GM12874 (cell line): ENCODE measurements at regions not wholly inside any gene's neighbourhood (a gene's known extent, or its start where the extent isn't known, plus 50 kb on each side); places are given as distances from the start of the nearest gene placed in this dataset.

ENCODE experiments used
- TF ChIP-seq, protein P1 (sequence below): IDR thresholded peaks from 2 replicates; pipeline ENCODE4 v1.5.1; 2011; ENCODE audit warnings: low read depth, mild to moderate bottlenecking, control low read depth, low read length, moderate library complexity; ENCODE audit not compliant: insufficient read depth

DNA sequence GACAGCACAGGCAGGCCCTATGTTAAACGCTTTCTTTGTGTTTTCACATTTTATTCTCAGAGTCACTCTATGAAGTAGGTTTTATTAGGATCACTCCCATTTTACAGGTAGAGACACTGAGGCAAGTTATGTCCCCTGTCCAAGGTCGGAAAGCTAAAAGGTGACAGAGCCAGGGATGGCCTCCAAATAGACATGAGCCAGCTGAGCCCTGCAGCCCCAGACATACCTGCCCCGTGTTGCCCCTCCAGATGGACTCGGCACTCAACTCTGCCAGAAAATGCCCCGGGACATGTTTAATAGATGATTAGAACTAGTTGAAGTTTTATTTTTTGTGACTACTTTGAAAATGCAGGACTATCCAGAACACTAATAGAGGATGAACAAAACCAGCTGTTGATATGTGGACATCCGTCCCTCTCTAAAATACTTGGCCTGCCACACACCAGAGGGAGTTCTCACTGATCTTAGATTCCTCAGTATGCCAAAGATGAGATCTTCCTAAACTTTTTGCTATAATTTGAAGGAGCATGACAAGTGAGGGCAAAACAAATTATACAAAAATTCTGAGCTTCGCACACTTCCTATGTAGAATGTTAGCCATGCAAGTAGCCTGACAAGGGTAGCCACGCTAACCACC, 258.6 kb upstream of the ADAMTS16 start:
- TF ChIP-seq, protein P1, sequence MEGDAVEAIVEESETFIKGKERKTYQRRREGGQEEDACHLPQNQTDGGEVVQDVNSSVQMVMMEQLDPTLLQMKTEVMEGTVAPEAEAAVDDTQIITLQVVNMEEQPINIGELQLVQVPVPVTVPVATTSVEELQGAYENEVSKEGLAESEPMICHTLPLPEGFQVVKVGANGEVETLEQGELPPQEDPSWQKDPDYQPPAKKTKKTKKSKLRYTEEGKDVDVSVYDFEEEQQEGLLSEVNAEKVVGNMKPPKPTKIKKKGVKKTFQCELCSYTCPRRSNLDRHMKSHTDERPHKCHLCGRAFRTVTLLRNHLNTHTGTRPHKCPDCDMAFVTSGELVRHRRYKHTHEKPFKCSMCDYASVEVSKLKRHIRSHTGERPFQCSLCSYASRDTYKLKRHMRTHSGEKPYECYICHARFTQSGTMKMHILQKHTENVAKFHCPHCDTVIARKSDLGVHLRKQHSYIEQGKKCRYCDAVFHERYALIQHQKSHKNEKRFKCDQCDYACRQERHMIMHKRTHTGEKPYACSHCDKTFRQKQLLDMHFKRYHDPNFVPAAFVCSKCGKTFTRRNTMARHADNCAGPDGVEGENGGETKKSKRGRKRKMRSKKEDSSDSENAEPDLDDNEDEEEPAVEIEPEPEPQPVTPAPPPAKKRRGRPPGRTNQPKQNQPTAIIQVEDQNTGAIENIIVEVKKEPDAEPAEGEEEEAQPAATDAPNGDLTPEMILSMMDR: no peak

DNA sequence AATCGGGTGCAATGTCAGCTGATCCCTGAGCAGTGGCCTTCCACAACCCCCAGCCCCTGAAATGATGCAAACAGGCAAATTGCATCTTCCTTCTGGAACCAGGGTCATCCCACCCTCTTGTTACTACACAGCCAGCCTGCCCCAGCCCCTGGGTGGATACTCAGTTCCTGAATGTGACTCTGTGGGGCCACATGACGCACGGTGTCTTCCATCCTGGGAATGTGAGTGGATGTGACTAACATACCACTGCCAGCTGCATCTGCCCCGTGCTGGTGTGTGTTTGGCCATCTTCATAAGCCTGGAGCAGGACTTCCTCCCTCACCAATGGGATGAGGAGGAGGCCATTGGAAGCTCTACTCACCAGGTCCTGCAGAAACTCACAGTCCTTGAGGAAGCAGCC, 257.9 kb upstream of the ADAMTS16 start:
- TF ChIP-seq, protein P1: no peak

DNA sequence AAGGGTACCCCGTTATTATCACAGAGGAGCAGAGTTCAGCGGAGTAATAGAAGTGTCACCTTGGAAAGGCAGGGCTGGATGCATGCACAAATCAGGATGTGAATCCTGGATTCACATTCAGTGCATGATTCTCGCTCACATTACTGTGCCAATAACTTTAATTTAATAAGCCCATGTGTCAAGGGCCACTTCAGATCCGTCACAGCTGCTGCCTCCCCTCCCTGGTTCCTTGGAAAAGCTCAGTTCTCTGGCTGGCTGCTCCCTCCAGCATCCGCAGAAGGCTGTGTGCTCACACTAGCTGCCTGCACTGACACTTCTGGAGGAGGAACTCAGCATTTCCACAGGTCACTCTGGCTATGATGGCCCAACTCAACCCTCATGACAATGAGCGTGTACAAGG, 256.8 kb upstream of the ADAMTS16 start:
- TF ChIP-seq, protein P1: no peak

DNA sequence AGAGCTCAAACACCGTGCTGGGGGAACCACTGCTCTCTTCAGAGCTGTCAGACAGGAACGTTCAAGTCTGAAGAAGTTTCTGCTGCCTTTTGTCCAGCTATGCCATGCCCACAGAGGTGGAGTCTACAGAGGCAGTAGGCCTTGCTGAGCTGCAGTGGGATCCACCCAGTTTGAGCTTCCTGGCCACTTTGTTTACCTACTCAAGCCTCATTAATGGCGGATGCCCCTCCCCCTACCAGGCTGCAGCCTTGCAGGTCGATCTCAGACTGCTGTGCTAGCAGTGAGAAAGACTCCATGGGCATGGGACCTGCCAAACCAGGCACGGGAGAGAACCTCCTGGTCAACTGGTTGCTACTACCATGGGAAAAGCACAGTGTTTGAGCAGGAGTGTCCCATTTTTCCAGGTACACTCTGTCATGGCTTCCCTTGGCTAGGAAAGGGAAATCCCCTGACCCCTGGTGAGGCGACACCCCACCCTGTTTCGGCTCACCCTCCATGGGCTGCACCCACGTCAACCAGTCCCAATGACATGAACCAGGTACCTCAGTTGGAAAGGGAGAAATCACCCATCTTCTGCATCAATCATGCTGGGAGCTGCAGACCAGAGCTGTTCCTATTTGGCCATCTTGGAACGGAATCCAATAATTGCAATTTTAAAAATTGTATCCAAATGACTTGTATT, 246.9 kb upstream of the ADAMTS16 start:
- TF ChIP-seq, protein P1: no peak

GRCh38 chr5:4896328-4896727, 243.8 kb upstream of the ADAMTS16 start:
- TF ChIP-seq, protein P1: no peak

DNA sequence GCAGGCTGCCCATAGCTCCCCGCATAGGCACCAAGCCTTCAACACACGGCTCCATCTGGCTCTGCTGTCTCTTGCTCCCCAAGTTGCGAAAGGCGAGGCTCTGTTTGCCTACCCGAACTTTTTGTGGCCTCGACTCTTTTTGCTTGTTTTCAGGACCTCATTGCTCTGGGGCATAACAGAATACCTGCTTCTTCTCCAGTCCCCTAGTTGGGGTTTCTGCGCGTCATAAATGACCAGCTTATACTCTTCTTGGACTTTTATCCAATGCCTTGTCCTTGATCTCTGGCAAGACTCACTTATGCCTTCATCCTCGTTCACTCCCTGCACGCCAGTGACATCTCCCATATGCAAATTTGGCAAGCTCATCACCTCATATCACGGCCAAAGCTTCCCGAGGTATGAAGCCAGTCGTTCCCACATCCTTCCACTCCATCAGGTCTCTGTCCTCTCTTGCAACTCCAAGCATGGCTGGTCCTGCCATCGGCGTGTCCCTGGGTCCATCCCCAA, 238.8 kb upstream of the ADAMTS16 start:
- TF ChIP-seq, protein P1: no peak

- TF ChIP-seq, protein P1: no peak
These were observed 238.2 kb upstream of the ADAMTS16 start for GRCh38 chr5:4901924-4902323.
